ENCODE measurements at regions not wholly inside any gene's neighbourhood (a gene's known extent, or its start where the extent isn't known, plus 50 kb on each side); places are given as distances from the start of the nearest gene placed in this dataset.
"Not testable (repeated sequence)": the region's sequence is repeated elsewhere in the genome, so short reads cannot be mapped to it uniquely, and the experiment has no call there.

GRCh38 chr10:8350250-8350967, 295.9 kb downstream of the GATA3 start:
- no peak for DNase-seq

DNA sequence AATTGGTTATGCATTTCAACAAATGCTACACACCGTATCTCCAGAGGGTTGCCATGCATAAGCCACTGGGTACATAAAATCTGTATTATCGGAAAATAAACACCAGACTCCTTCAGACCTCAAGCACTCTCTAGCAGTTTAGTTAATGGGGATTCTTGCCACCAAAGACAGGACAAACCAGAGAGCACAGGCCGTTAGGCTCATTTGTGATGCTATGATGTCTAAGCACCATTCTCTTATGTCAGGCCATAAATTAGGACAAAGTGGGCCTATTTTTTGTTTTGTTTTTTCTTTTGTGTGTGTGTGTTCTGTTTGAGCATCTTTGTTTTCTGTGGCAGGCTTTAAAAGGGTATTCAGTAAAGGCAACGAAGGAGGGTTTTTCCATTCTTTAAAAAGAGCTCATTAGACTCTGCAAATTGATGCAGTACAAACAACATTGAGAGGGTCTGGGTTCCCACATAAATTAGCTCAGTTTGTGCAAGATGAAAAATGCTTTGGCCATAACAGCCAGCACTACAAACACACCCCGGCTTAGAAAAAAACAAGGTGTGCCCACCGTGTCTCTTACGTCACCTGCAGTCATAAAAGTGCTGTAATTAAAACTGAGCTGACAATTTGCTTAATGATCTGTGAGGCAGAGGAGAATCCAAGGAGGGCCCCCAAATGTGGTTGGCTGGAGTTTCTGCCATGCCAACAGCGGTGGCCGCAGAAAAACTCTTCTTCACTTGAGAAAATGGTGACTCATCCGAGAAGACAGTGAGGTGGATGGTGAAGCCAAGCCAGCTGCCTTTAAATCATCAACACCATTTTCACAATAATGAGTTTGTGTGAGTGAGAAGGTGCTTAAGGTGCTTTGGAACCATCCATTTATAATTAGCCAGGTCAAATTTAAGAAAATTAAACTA, 297.9 kb downstream of the GATA3 start:
- DNase-seq = no peak

- DNase-seq = no peak
These were observed 301.8 kb downstream of the GATA3 start for GRCh38 chr10:8356283-8356682.

- DNase-seq = no peak
These were observed 305.0 kb downstream of the GATA3 start for GRCh38 chr10:8359467-8359866.

DNA sequence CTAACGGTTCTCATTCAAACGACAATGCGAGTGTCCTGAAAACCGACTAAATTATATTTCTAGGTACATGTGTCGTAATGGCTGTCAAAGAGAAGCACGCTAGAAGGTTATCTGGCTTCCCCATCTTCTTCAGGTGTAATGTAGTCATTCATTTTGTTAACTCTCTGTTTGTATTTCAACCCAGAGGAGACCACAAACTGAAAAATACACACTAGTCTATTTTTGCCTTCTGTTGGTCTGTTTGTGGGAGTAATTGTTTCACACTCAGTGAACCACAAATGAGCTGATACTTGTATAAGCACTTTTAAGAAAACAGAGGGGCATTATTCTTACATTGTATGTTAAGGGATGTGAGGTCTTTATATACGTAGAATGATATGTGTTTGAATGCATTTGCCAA, 305.9 kb downstream of the GATA3 start:
- no peak for DNase-seq

DNA sequence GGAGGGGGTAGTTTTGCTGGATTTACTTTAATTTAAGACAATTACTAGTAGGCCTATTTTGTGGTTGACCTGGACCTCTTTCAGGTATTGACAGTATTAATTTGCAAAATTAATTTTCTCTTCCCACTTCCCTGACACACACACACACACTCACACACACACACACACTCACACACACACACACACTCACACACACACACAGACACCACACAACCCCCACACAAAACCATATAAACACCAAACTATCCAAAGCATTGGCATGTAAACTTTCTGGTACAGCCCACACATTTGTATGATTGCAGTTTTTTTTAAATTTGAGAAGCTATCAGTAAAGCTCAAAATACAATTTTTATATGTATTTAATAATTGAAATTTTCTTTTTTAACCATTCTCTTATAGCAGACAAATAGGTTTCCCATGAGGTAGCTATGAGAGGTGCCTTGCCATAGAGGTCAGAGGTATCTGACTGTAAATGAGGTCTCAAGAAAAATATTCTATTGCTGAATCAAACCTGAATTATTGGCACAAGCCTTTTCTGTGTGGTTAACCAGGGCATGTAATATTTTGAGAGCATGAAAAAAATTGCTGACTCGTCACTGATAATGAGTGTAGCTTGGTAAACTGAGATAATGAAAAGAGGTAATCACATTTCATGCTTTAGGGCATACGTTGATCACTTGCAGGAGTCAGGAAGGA, 306.5 kb downstream of the GATA3 start:
- DNase-seq = no peak

DNA sequence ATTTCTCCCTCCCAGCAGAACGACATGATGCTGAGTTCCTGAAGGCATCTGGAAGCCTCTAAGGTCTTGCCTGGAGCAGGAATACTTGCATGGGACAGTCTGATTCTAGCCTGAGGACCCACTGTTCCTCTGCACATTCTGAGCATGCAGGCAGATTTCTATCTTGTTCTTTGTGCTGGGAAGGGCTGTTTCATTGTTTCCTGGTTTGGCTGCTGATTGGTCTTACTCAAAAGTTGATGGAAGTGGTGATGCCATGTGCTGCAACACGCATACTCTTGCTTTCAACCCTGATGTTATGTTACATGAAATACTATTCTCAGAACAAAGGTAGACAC, 307.0 kb downstream of the GATA3 start:
- DNase-seq = no peak

GRCh38 chr10:8365935-8366911, 311.7 kb downstream of the GATA3 start:
- no peak for DNase-seq

- DNase-seq = not testable (repeated sequence)
These were observed 313.4 kb downstream of the GATA3 start for GRCh38 chr10:8367672-8368411.

DNA sequence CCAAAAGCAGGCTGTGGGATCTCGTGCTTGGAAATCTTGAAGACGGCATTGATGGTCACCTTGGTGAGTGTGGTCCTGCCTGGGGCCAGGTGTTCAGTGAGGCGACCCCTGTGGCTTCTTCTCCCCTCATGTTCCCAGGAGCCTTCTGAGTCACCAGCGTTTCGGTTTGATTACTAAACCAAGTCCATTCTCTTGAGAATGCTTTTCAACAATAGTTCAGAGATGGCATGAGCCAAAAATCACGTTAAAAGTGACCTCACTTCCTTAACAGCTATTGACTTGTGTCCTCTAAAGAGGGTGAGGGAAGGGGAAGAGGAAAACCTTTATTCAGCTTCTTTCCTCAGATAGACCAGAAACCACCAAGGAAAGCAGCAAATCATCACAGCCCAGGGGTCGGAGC, 315.2 kb downstream of the GATA3 start:
- DNase-seq = no peak

- DNase-seq = no peak
These were observed 319.8 kb downstream of the GATA3 start for GRCh38 chr10:8374334-8374733.

DNA sequence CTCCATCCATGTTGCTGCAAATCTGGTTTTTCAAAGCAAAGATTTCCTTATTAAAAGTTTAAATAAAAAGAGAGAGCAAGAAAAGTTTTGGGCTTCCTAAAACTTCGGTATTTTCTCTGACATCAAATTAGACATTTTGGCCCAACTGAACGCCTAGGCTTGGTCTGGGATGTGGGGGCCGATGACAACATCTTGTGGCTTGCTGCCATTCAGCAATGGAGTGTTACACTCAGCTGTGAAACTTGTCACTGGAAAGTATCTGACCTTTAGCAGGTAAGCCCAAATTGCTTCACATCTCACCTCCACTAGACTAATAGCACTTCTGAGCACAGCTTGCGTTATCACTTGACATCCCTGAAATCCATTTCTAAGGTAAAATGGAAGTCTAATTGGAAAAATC, 320.6 kb downstream of the GATA3 start:
- no peak for DNase-seq

DNA sequence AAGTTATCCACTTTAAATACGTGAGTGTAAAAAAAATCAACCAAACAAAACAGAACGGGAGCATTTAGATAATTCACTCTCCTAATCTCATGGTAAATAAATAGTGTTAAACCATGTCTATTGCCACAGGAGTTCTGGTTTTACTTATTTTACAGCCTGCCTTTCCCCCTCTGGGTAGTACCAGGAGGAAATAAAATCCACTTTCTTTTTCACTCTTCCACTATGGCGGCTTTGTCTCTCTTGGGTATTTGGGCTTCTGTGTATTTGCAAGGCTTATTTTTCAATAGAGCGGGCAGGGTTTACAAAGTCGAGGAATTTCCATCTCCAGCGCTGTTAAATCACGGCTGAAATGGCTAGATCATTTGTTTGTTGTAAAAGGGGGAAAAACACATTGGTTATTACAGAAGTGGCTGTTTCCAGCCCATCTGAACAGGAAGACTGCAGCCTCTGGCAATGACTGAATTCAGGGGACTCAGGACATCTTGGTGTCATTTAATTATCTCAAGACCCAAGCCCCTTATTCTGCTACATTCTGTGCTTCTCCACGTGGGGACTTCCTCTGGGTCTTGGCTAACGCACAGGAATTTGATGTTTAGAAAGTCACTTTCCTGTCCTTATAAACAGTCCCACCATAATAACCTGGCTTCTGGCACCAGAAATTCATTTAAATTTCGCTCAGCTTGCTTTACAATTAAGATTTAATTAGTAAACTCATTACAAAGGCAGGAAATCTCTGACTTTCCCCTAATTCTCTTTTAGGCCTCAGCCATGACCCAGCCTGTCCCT, 323.9 kb downstream of the GATA3 start:
- no peak for DNase-seq

DNA sequence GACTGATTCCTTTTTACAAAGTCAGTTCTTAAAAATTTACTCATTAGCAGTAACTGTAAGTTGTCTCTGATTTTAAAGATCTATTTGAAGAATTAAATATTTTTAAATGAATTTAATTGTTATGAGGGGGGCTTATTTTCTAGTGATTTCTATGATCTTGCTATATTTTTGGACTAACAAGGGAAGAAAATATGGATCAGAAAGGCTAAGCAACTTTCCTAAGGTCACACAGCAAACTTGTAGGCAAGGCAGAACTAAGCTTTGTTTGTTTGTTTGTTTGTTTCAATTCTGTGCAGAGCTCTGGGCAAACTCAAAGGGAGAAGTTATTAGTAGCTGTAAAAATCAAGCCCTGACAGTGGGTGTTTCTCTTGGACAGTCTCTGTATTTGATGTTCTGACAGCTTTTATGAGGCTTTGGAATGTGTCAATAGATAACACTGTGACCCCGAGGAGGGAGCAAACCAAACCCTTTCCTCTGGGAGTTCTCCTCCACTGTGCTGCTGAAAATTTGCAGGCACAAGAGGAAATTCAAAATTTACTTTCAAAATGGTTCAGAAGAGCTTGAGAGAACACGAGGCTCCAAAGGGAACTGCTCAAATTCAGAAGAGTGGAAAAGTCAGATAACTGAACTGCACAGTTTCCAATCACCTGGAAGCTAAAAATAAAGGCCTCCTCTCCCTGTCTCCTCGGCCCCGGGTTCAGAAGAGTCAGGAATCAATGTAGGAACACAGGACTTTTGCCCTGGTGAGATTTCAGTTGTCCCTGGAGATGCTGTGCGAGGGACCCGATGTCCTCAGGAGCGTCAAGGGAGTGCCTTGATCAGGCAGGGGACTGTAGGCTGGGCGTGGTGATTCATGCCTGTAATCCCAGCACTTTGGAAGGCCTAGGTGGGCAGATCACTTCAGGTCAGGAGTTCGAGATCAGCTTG, 325.7 kb downstream of the GATA3 start:
- no peak for DNase-seq

DNA sequence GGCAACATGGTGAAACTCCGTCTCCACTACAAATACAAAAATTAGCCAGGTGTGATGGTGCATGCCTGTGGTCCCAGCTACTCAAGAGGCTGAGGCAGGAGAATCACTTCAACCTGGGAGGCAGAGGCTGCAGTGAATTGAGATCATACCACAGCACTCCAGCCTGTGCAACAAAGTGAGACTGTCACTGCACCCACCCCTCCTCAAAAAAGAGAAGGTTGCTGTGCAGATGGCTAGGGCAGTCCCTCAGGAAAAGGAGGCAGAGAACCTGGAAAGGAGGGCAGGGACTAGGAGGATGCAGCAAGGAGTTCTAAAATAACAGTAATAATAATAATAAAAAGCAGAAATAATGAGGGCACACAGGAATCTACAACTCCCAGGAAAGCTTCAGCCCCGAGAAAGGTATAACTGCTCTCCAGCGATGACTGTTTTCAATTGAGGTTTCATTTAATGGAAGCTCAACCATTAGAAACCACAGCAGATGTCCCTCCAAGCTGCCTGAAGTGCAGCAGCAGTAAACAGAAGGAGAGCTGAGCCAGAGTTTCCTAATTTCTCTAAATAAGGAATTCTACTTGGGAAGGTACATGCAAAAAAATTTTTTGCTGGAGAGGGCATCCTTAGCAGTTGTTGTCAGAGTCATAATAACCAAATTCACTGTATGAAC, 326.5 kb downstream of the GATA3 start:
- DNase-seq = no peak

DNA sequence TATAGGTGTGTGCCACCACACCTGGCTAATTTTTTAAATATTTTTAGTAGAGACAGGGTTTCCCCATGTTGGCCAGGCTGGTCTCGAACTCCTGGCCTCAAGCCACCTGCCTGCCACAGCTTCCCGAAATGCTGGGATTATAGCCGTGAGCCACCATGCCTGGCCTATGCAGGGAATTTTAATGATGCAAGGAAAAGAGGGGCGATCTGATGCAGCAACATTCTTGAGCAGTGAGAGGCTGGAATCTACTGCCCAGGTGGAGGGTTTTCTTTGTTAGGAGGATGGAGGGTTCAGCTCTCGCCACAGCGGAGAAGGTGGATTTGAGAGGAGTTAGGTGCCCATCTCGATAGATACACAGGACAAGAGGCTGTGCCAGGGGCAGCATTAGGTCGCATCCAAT, 332.3 kb downstream of the GATA3 start:
- no peak for DNase-seq

DNA sequence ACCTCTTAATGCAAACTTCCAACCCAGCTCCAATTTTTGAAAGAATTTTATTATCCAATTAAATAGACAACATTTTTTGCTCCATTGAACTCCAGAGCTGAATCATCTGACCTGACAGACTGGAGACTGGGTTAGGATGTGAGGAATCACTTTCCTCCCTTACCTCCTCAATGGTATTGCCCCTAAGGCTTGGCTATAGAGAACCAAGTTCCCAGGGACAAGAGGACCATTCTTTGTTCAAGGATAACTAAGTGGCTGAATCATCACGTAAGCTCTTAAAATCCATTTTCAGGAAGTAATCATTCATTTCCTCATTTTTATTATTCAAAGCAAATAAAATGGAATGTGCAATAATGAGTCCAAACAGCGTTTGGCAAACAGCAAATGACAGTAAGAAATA, 335.1 kb downstream of the GATA3 start:
- DNase-seq = no peak

DNA sequence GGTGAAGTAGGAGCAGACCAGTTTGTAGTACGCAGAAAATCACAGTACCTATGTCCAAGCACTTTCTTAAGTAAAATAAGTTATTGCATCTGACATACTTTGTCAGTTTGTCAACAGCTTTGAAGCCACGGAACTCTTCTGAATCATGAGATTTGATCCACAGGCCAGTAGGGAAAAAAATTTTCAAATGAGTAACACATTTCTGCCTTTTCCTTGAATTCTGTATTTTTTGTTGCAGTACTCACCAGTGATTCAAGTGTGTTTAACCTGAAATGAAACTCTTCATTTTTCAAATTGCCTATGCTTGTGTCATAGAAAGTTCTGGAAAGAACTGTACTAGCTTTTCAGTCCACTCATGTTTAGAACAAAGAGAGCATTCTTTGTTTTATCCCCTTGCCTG, 337.7 kb downstream of the GATA3 start:
- DNase-seq = no peak

GRCh38 chr10:8393531-8393930, 339.0 kb downstream of the GATA3 start:
- DNase-seq = no peak

Measured in NCI-H2171 treated with DMSO at 0.1 percent for 48 hours (cell line).